DND-41 (cell line): ENCODE measurements at regions not wholly inside any gene's neighbourhood (a gene's known extent, or its start where the extent isn't known, plus 50 kb on each side); places are given as distances from the start of the nearest gene placed in this dataset.

Experiments
- CTCF ChIP-seq: IDR thresholded peaks from 2 replicates; pipeline ENCODE4 v1.5.1; 2012; ENCODE audit warnings: borderline replicate concordance, low read length, moderate library complexity, mild to moderate bottlenecking; ENCODE audit not compliant: poor library complexity, severe bottlenecking; ENCODE audit errors: extremely low read depth
- EZH2 ChIP-seq: IDR thresholded peaks from 3 replicates; pipeline ENCODE4 v1.6.1; 2012; ENCODE audit warnings: borderline replicate concordance, low read depth, mild to moderate bottlenecking, moderate library complexity, low read length, inconsistent platforms; ENCODE audit not compliant: severe bottlenecking

DNA sequence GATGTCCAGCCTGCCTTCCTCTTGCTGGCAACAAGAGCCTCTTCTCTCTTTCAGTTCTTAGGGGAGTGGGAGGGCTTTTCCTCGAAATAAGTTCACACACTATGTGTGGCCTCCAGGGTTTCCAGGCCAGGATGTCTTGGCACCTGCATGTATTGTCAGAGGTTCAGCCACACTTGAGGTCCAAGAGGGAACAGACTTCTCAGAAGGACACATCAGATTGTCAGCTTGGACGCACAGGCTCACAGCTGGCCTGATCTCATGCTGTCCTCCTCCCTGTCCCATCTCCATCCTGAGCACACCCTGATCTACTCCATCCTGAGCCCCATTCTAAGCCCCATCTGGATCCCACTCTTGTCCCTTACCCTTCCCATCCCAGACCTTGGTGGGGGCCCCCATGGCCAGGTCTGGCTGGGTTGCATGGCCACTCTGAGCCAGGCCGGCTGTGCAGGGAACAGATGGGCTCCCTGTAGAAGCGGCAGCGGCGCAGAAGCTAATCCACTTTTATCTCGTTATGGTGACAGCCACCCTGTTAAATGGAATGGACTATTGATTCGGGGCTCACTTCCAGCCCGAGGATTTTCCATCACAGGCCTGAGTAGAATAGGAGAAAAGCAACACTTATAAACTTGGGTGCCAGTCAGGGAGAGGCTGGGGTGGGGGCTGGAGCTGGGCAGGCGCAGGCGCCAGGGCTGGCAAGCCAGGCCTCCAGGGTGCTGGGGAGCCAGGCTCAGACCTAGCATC is 85.1 kb upstream of the CSF3R start:
- TF ChIP-seq CTCF (no peak), EZH2 (no peak)
